ENCODE measurements at regions not wholly inside any gene's neighbourhood (a gene's known extent, or its start where the extent isn't known, plus 50 kb on each side); places are given as distances from the start of the nearest gene placed in this dataset.

- no peak for TF ChIP-seq CTCF (IDR thresholded peaks at IDR 0.05; ENCODE audit: low read depth, low read length)
- TF ChIP-seq EZH2phosphoT487 (IDR thresholded peaks at IDR 0.05; ENCODE audit: low read depth): no peak
These were observed 135.9 kb upstream of the FUT9 start for GRCh38 chr6:95879856-95880255.

All from OCI-LY3 (cell line).